Heart left ventricle (tissue), 16 donors: ENCODE measurements at regions not wholly inside any gene's neighbourhood (a gene's known extent, or its start where the extent isn't known, plus 50 kb on each side); places are given as distances from the start of the nearest gene placed in this dataset.

Source experiments
- ATAC-seq, 4 donors: fragments of 200-7000 bp; cut with Tn5 transposase; one replicate each; pipeline ENCODE4 v1.9.1; 2020 to 2022; ENCODE audit warnings: moderate library complexity in 4 of 4, mild to moderate bottlenecking in 3 of 4, moderate number of reproducible peaks in 1 of 4
- DNase-seq, 5 donors: peaks; one replicate each; pipeline ENCODE4 v3.0.0-alpha.2; 2020
- H3K27ac ChIP-seq, 12 donors: fragments of 200-600 bp; sonication (generic) in 4 of 12; one replicate each; pipeline versions ENCODE4 v1.5.0 to v1.8.0; 2016 to 2022; ENCODE audit warnings: mild to moderate bottlenecking in 2 of 12
- H3K27me3 ChIP-seq, 9 donors: fragments of 200-600 bp; sonication (generic) in 2 of 9; one replicate each; pipeline versions ENCODE4 v1.5.1 to v1.8.0; 2016 to 2022; ENCODE audit warnings: mild to moderate bottlenecking in 3 of 9
- H3K36me3 ChIP-seq, 9 donors: fragments of 200-600 bp; sonication (generic) in 2 of 9; one replicate each; pipeline versions ENCODE4 v1.5.0 to v1.8.0; 2018 to 2022; ENCODE audit warnings: mild to moderate bottlenecking in 2 of 9
- H3K4me1 ChIP-seq, 12 donors: fragments of 200-600 bp; sonication (generic) in 4 of 12; one replicate each; pipeline versions ENCODE4 v1.5.0 to v1.8.0; 2016 to 2022; ENCODE audit warnings: mild to moderate bottlenecking in 3 of 12
- H3K4me3 ChIP-seq, 12 donors: fragments of 200-600 bp; sonication (generic) in 4 of 12; one replicate each; pipeline versions ENCODE4 v1.5.0 to v1.8.0; 2017 to 2022; ENCODE audit warnings: mild to moderate bottlenecking in 9 of 12, moderate library complexity in 4 of 12
- H3K9me3 ChIP-seq, 12 donors: fragments of 200-600 bp; sonication (generic) in 4 of 12; one replicate each; pipeline versions ENCODE4 v1.5.0 to v1.8.0; 2016 to 2022; ENCODE audit warnings: mild to moderate bottlenecking in 1 of 12
- POLR2A ChIP-seq, 2 donors: fragments of 450-650 bp; IDR thresholded peaks; one replicate each; pipeline ENCODE4 v1.6.1; 2017; ENCODE audit warnings: antibody characterized with exemption in 2 of 2, mild to moderate bottlenecking in 2 of 2, moderate library complexity in 2 of 2
- WGBS, 4 donors: extraction: QIAGEN DNeasy Blood & Tissue Kit in 2 of 4; methylation state at CpG; one replicate each; pipeline versions ENCODE4 v1.1.5 to v1.1.7; 2013 to 2018; 5-methylcytosine and 5-hydroxymethylcytosine counted together
- intact Hi-C, 10 donors: fragments of 100-400 bp; cut with DNase I; formaldehyde crosslinking; loops; one replicate each; pipeline versions ENCODE4 v1.11.1 to v1.14.2; 2022
- TF ChIP-seq, protein P1 (sequence below), 12 donors: fragments of 200-600 bp; sonication (generic) in 4 of 12; IDR thresholded peaks; one replicate each; pipeline versions ENCODE4 v1.5.0 to v1.8.0; 2018 to 2022; ENCODE audit warnings: antibody characterized with exemption in 12 of 12, mild to moderate bottlenecking in 5 of 12
- donor health status: ischemic (EF 13 %, LVEDD 7.1; RV severe dilation, severe dysfunction).
- donor health status: healthy with polysubstance abuse.
- donor health status: DM: no; HTN: yes; CAD: no.
- donor health status: DM: no; HTN: no; CAD: no.
- donor health status: ischemic (EF 25% LVEDD 6.9; RV normal size, moderate dysfunction).
- donor health status: ischemic (EF 25% LVEDD 5.7; RV mildly dilated, moderate dysfunction).
- donor health status: healthy.
- donor health status: DM: yes; HTN: yes; CAD: no.
- donor health status: ischemic (EF 35%, LVEDD 5.7; RV mildly dilated, moderate dysfunction).
- donor health status: nonischemic (EF 11% LVEDD 7.7; RV severe dilation, severe dysfunction).
- donor health status: DM: yes; HTN: yes; CAD: no.
- donor health status: PGD.
- donor health status: ischemic (EF 29% LVEDD 5.4; RV normal size, mild dysfunction).
- donor health status: nonischemic (EF 23%, LVEDD 6.1; RV moderate dilation, normal function).

DNA sequence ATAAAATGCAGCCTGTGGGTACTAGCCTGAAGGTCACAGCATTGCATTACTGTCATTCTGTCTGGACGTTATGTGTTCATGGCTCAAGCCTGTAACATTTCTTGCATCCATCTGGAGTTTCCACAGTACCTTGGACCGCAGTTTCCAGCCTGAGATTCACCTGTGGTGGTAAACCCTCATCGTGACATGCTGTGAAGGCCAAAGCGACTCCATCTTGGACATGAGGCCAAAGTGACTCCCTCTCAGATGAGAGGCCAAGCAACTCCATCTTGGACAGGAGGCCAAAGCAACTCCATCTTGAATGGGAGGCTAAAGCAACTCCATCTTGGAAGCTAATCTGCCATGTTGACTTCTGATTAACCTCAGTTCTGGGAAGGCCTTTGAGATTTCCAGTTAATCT lies 257.7 kb upstream of the MYT1L start:
- H3K36me3 ChIP-seq = no peaks in the 10 kb centered on the region
- ATAC-seq = no peak
- intact Hi-C loops = no loop called here
- H3K4me3 ChIP-seq = no peak overlapping the region
- 76 to 89% (median 84%) methylated on average over 4 of the region's 4 CpGs for WGBS, 4 donors
- H3K4me1 ChIP-seq = no peaks in the 10 kb centered on the region
- no peak overlapping the region for H3K27ac ChIP-seq
- TF ChIP-seq, protein P1, sequence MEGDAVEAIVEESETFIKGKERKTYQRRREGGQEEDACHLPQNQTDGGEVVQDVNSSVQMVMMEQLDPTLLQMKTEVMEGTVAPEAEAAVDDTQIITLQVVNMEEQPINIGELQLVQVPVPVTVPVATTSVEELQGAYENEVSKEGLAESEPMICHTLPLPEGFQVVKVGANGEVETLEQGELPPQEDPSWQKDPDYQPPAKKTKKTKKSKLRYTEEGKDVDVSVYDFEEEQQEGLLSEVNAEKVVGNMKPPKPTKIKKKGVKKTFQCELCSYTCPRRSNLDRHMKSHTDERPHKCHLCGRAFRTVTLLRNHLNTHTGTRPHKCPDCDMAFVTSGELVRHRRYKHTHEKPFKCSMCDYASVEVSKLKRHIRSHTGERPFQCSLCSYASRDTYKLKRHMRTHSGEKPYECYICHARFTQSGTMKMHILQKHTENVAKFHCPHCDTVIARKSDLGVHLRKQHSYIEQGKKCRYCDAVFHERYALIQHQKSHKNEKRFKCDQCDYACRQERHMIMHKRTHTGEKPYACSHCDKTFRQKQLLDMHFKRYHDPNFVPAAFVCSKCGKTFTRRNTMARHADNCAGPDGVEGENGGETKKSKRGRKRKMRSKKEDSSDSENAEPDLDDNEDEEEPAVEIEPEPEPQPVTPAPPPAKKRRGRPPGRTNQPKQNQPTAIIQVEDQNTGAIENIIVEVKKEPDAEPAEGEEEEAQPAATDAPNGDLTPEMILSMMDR (IDR thresholded peaks at IDR 0.05) = no peak
- TF ChIP-seq POLR2A (IDR thresholded peaks at IDR 0.05) = no peak
- H3K27me3 ChIP-seq = no peaks in the 10 kb centered on the region
- no peak for DNase-seq
- H3K9me3 ChIP-seq = peaks cover 0 to 3% (median 0%) of the 10 kb centered on the region in 12 donors

DNA sequence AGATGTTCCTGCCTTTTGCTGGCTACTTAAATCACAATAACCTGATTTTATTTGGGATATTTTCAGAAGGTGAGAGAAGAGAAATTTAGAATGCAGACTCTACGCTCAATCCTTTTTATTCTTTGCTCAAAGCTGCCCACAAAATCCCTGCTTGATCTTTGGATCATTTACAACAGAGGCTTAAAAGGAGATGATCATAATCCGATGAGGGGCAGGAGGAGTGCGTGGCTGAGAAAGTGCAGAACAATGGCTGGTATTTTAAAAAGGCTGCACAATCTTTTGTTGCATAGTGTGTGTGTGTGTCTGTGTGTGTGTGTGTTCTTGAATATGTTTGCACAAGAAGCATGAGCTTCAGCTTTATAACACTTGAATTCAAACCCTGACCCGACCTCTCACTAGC lies 256.3 kb upstream of the MYT1L start:
- 67 to 80% (median 78%) methylated on average over 4 of the region's 4 CpGs for WGBS, 4 donors
- no peak for DNase-seq
- H3K36me3 ChIP-seq = no peaks in the 10 kb centered on the region
- TF ChIP-seq, protein P1 (IDR thresholded peaks at IDR 0.05) = no peak
- H3K27me3 ChIP-seq = peaks cover 0 to 3% (median 0%) of the 10 kb centered on the region in 9 donors
- no peak for ATAC-seq
- H3K4me1 ChIP-seq = no peaks in the 10 kb centered on the region
- peaks cover 0 to 3% (median 0%) of the 10 kb centered on the region in 12 donors for H3K9me3 ChIP-seq
- no peak overlapping the region for H3K27ac ChIP-seq
- intact Hi-C loops = no loop called here
- no peak overlapping the region for H3K4me3 ChIP-seq

DNA sequence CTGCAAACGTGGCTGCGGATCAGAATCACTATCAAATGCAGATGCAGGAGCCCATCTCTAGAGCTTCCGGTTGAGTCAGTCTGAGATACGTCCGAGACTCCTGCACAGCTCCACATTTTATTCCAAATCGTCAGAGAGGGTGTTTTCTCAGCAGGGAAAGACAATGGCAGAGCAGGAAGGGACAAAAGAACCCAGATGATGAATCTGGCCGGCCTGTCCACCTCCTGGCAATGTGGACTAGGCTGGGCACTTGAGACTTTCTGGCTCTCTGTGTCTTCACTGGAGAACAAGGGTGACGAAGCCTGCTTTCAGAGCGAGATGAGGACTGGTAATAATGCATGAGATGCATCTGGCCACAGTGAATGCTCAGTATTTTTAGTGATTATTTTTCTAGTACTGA lies 255.9 kb upstream of the MYT1L start:
- no peak overlapping the region for H3K27ac ChIP-seq
- peaks cover 0 to 3% (median 0%) of the 10 kb centered on the region in 12 donors for H3K9me3 ChIP-seq
- no peak for ATAC-seq
- TF ChIP-seq, protein P1 (IDR thresholded peaks at IDR 0.05) = no peak
- TF ChIP-seq POLR2A (IDR thresholded peaks at IDR 0.05) = no peak
- 69 to 80% (median 74%) methylated on average over 9 of the region's 9 CpGs for WGBS, 4 donors
- intact Hi-C loops = no loop called here
- H3K27me3 ChIP-seq = peaks cover 0 to 3% (median 0%) of the 10 kb centered on the region in 9 donors
- no peaks in the 10 kb centered on the region for H3K36me3 ChIP-seq
- DNase-seq = no peak
- no peaks in the 10 kb centered on the region for H3K4me1 ChIP-seq
- H3K4me3 ChIP-seq = no peak overlapping the region

DNA sequence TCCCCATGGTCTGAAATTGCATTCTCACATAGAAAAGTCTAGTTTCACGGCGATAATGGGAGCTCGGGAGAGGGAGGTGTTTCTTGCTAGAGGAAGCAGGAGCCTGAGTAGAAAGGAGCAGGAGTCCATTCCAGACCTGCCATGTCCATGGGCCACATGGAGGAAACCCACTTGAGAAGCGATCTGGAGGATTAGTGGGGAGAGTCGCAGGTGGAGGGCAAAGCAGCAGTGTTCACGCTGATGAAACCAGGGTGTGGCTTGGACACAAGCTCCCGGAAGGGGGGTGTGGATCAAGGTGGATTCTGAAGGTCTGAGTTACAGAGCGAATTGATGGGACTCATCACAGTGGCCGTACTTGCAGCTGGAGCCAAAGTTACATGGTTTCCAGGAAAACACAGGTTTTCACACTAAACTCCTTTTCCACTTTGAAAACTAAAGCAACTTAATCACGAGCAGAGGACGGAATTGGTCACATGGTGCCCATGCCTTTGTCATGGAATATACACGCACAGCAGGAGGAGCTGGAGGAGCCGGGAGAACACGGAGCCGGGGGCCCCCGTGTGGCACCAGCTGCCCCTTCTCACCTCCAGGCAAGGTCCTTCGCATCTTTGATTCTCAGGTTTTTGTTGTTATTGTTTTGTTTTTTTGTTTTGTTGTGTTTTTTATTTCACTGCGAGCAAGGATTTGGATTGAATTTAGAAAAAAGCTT lies 255.1 kb upstream of the MYT1L start:
- ATAC-seq = no peak

More for the DNA sequence above, 255.1 kb upstream of the MYT1L start:
- no peak for TF ChIP-seq POLR2A (IDR thresholded peaks at IDR 0.05)
- Histone ChIP-seq H3K27ac (no peak overlapping the region), H3K9me3 (peaks cover 0 to 3% (median 0%) of the 10 kb centered on the region in 12 donors), H3K27me3 (peaks cover 0 to 3% (median 0%) of the 10 kb centered on the region in 9 donors), H3K4me3 (no peak overlapping the region), H3K36me3 (no peaks in the 10 kb centered on the region), H3K4me1 (no peaks in the 10 kb centered on the region)
- intact Hi-C loops = no loop called here
- DNase-seq = no peak
- WGBS, 4 donors = 80 to 89% (median 81%) methylated on average over 18 of the region's 18 CpGs
